ENCODE measurements at regions not wholly inside any gene's neighbourhood (a gene's known extent, or its start where the extent isn't known, plus 50 kb on each side); places are given as distances from the start of the nearest gene placed in this dataset.

GRCh38 chr5:117261948-117262571 is 687.4 kb upstream of the SEMA6A start:
- no peaks in the 10 kb centered on the region for H3K27me3 ChIP-seq
- peaks cover 15% of the 10 kb centered on the region for H3F3A ChIP-seq (ENCODE audit: low read depth)
- H3K9ac ChIP-seq: no peak overlapping the region
- H3K4me2 ChIP-seq: peak overlapping the region; percentile 42
- Mint-ChIP-seq H3K36me3 (peaks cover 6% of the 10 kb centered on the region), H3K4me1 (peaks cover 16% of the 10 kb centered on the region), H3K4me3 (no peak overlapping the region), H3K27ac (peak overlapping the region; percentile 98), H3K9me3 (peaks cover 20% of the 10 kb centered on the region), H3K27me3 (ENCODE audit: insufficient read depth, low read depth) (no peaks in the 10 kb centered on the region)
- TF ChIP-seq EZH2phosphoT487 (IDR thresholded peaks at IDR 0.05) (no peak), EZH2 (IDR thresholded peaks at IDR 0.05) (no peak)
- H4K20me1 ChIP-seq (ENCODE audit: low read depth): no peaks in the 10 kb centered on the region
- no peaks in the 10 kb centered on the region for H3K36me3 ChIP-seq
- no peaks in the 10 kb centered on the region for H3K9me3 ChIP-seq (ENCODE audit: low read depth)
- H3K79me2 ChIP-seq (ENCODE audit: low read depth): no peaks in the 10 kb centered on the region
- H3K4me1 ChIP-seq: peaks cover 16% of the 10 kb centered on the region
- peak overlapping the region; percentile 65 for H3K27ac ChIP-seq
- peak overlapping the region; percentile 78 for H2AFZ ChIP-seq (replicated peaks)
- no peak overlapping the region for H3K4me3 ChIP-seq
- DNase-seq (ENCODE audit: low spot score): no peak

- Histone ChIP-seq H3K4me3 (no peak overlapping the region), H3K9ac (no peak overlapping the region)
Measured at GRCh38 chr5:117255211-117256027, 680.8 kb upstream of the SEMA6A start.

GRCh38 chr5:117252566-117252965 is 677.9 kb upstream of the SEMA6A start:
- H3K9me3 Mint-ChIP-seq: no peaks in the 10 kb centered on the region
- no peaks in the 10 kb centered on the region for H4K20me1 ChIP-seq (ENCODE audit: low read depth)
- no peak overlapping the region for H3K9ac ChIP-seq
- peaks cover 13% of the 10 kb centered on the region for H3F3A ChIP-seq (ENCODE audit: low read depth)
- no peak overlapping the region for H3K27ac Mint-ChIP-seq
- TF ChIP-seq CTCF (IDR thresholded peaks at IDR 0.05): no peak
- TF ChIP-seq EZH2 (IDR thresholded peaks at IDR 0.05): no peak
- TF ChIP-seq EZH2phosphoT487 (IDR thresholded peaks at IDR 0.05): no peak
- no peak overlapping the region for H3K4me2 ChIP-seq
- H3K4me1 ChIP-seq: peaks cover 23% of the 10 kb centered on the region
- H3K9me3 ChIP-seq (ENCODE audit: low read depth): no peaks in the 10 kb centered on the region
- no peak for DNase-seq (ENCODE audit: low spot score)
- H3K4me3 ChIP-seq: no peak overlapping the region
- H3K79me2 ChIP-seq (ENCODE audit: low read depth): no peaks in the 10 kb centered on the region
- no peak overlapping the region for H2AFZ ChIP-seq (replicated peaks)
- no peaks in the 10 kb centered on the region for H3K27me3 ChIP-seq
- H3K36me3 Mint-ChIP-seq: no peaks in the 10 kb centered on the region
- H3K4me3 Mint-ChIP-seq: no peak overlapping the region
- no peaks in the 10 kb centered on the region for H3K36me3 ChIP-seq
- no peak overlapping the region for H3K27ac ChIP-seq
- no peaks in the 10 kb centered on the region for H3K27me3 Mint-ChIP-seq (ENCODE audit: insufficient read depth, low read depth)
- H3K4me1 Mint-ChIP-seq: peaks cover 27% of the 10 kb centered on the region

More at GRCh38 chr5:117255211-117256027, 680.8 kb upstream of the SEMA6A start:
- no peaks in the 10 kb centered on the region for H3K79me2 ChIP-seq (ENCODE audit: low read depth)
- H3K4me1 ChIP-seq: peaks cover 14% of the 10 kb centered on the region
- H3K9me3 ChIP-seq (ENCODE audit: low read depth): no peaks in the 10 kb centered on the region
- TF ChIP-seq EZH2phosphoT487 (IDR thresholded peaks at IDR 0.05): no peak
- TF ChIP-seq CTCF (IDR thresholded peaks at IDR 0.05): no peak
- TF ChIP-seq EZH2 (IDR thresholded peaks at IDR 0.05): no peak
- Mint-ChIP-seq H3K9me3 (no peaks in the 10 kb centered on the region), H3K36me3 (no peaks in the 10 kb centered on the region), H3K27ac (peak overlapping the region; percentile 40), H3K4me1 (peaks cover 23% of the 10 kb centered on the region), H3K4me3 (no peak overlapping the region), H3K27me3 (ENCODE audit: insufficient read depth, low read depth) (no peaks in the 10 kb centered on the region)
- peaks cover 13% of the 10 kb centered on the region for H3F3A ChIP-seq (ENCODE audit: low read depth)
- peak overlapping the region; percentile 47 for H2AFZ ChIP-seq (replicated peaks)
- H3K4me2 ChIP-seq: peak overlapping the region; percentile 3
- H3K27me3 ChIP-seq: no peaks in the 10 kb centered on the region
- no peak for DNase-seq (ENCODE audit: low spot score)
- no peak overlapping the region for H3K27ac ChIP-seq
- no peaks in the 10 kb centered on the region for H4K20me1 ChIP-seq (ENCODE audit: low read depth)
- no peaks in the 10 kb centered on the region for H3K36me3 ChIP-seq

All from neural progenitor cell (in vitro differentiated cells).